Liver (tissue), 8 donors: ENCODE measurements at regions not wholly inside any gene's neighbourhood (a gene's known extent, or its start where the extent isn't known, plus 50 kb on each side); places are given as distances from the start of the nearest gene placed in this dataset.

ENCODE experiments used
- DNase-seq: peaks from one replicate; pipeline ENCODE4 v3.0.0-alpha.2; 2017; ENCODE audit warnings: low spot score
- H3K27ac ChIP-seq, 2 donors: one replicate each; pipeline ENCODE4 v1.7.0; 2013; ENCODE audit warnings: inconsistent platforms in 2 of 2, low read length in 2 of 2, control low read depth in 1 of 2, low read depth in 1 of 2, mild to moderate bottlenecking in 1 of 2
- H3K27me3 ChIP-seq, 4 donors: one replicate each; pipeline versions ENCODE4 v1.6.1 to v1.7.0; 2013; ENCODE audit warnings: low read length in 3 of 4, inconsistent platforms in 1 of 4, mild to moderate bottlenecking in 1 of 4, moderate library complexity in 1 of 4; ENCODE audit not compliant: control insufficient read depth in 4 of 4, insufficient read depth in 4 of 4
- H3K36me3 ChIP-seq, 4 donors: one replicate each; pipeline versions ENCODE4 v1.6.1 to v1.7.0; 2013; ENCODE audit warnings: low read length in 3 of 4, mild to moderate bottlenecking in 3 of 4, low read depth in 1 of 4, moderate library complexity in 1 of 4; ENCODE audit not compliant: control insufficient read depth in 4 of 4, insufficient read depth in 3 of 4
- H3K4me1 ChIP-seq, 4 donors: one replicate each; pipeline versions ENCODE4 v1.6.1 to v1.7.0; 2013; ENCODE audit warnings: low read length in 3 of 4, mild to moderate bottlenecking in 3 of 4, moderate library complexity in 1 of 4; ENCODE audit not compliant: control insufficient read depth in 4 of 4, insufficient read depth in 4 of 4
- H3K4me3 ChIP-seq, 3 donors: one replicate each; pipeline versions ENCODE4 v1.6.1 to v1.7.0; 2013; ENCODE audit warnings: low read length in 3 of 3, control low read depth in 1 of 3, low read depth in 1 of 3, mild to moderate bottlenecking in 1 of 3
- H3K9ac ChIP-seq, 2 donors: one replicate each; pipeline ENCODE4 v1.7.0; 2013; ENCODE audit warnings: low read length in 2 of 2, mild to moderate bottlenecking in 2 of 2, moderate library complexity in 2 of 2, control low read depth in 1 of 2, low read depth in 1 of 2
- H3K9me3 ChIP-seq, 4 donors: one replicate each; pipeline versions ENCODE4 v1.6.1 to v1.7.0; 2013; ENCODE audit warnings: low read length in 3 of 4; ENCODE audit not compliant: control insufficient read depth in 4 of 4
- CTCF ChIP-seq: fragments of 150-350 bp; IDR thresholded peaks from 2 replicates; pipeline ENCODE4 v1.5.1; 2017; ENCODE audit warnings: improper control_type of control experiment, low read depth, low read length; ENCODE audit not compliant: missing input control
- EGR1 ChIP-seq, 2 donors: IDR thresholded peaks; 2 replicates each; pipeline ENCODE4 v1.6.1; 2016 to 2018; ENCODE audit warnings: antibody characterized with exemption in 2 of 2, low read depth in 2 of 2
- FOXA1 ChIP-seq: IDR thresholded peaks from 2 replicates; pipeline ENCODE4 v1.6.1; 2016; ENCODE audit warnings: antibody characterized with exemption
- FOXA2 ChIP-seq: IDR thresholded peaks from 2 replicates; pipeline ENCODE4 v1.6.1; 2016; ENCODE audit warnings: antibody characterized with exemption
- GABPA ChIP-seq, 2 donors: IDR thresholded peaks in 1 of 2; conservative IDR thresholded peaks in 1 of 2; 2 replicates each; pipeline ENCODE4 v1.6.1; 2016; ENCODE audit warnings: antibody characterized with exemption in 2 of 2, mild to moderate bottlenecking in 1 of 2, moderate library complexity in 1 of 2
- HNF4A ChIP-seq, 2 donors: conservative IDR thresholded peaks; 2 replicates each; pipeline ENCODE4 v1.6.1; 2016; ENCODE audit warnings: antibody characterized with exemption in 2 of 2, mild to moderate bottlenecking in 2 of 2
- HNF4G ChIP-seq: IDR thresholded peaks from 2 replicates; pipeline ENCODE4 v1.6.1; 2016; ENCODE audit warnings: antibody characterized with exemption
- JUND ChIP-seq, 2 donors: IDR thresholded peaks; 2 replicates each; pipeline ENCODE4 v1.6.1; 2016; ENCODE audit warnings: antibody characterized with exemption in 2 of 2
- MAX ChIP-seq: IDR thresholded peaks from 2 replicates; pipeline ENCODE4 v1.6.1; 2016; ENCODE audit warnings: antibody characterized with exemption
- NR2F2 ChIP-seq: IDR thresholded peaks from 2 replicates; pipeline ENCODE4 v1.6.1; 2016; ENCODE audit warnings: antibody characterized with exemption
- RAD21 ChIP-seq, 2 donors: IDR thresholded peaks; 2 replicates each; pipeline ENCODE4 v1.6.1; 2016; ENCODE audit warnings: antibody characterized with exemption in 2 of 2, mild to moderate bottlenecking in 2 of 2
- RXRA ChIP-seq, 2 donors: IDR thresholded peaks; 2 replicates each; pipeline ENCODE4 v1.6.1; 2017 to 2018; ENCODE audit warnings: antibody characterized with exemption in 2 of 2, mild to moderate bottlenecking in 1 of 2
- SP1 ChIP-seq: IDR thresholded peaks from 2 replicates; pipeline ENCODE4 v1.6.1; 2018; ENCODE audit warnings: antibody characterized with exemption, mild to moderate bottlenecking
- YY1 ChIP-seq: IDR thresholded peaks from 2 replicates; pipeline ENCODE4 v1.6.1; 2016; ENCODE audit warnings: antibody characterized with exemption, mild to moderate bottlenecking
- ZBTB33 ChIP-seq: IDR thresholded peaks from 2 replicates; pipeline ENCODE4 v1.6.1; 2016; ENCODE audit warnings: antibody characterized with exemption
- WGBS: extraction: QIAGEN DNeasy Blood & Tissue Kit; methylation state at CpG from one replicate; pipeline ENCODE4 v1.1.7; 2013; 5-methylcytosine and 5-hydroxymethylcytosine counted together
- TF ChIP-seq, protein P1 (sequence below): IDR thresholded peaks from 2 replicates; pipeline ENCODE4 v1.6.1; 2016; ENCODE audit warnings: antibody characterized with exemption
- TF ChIP-seq, protein P2 (sequence below): IDR thresholded peaks from 2 replicates; pipeline ENCODE4 v1.6.1; 2016; ENCODE audit warnings: antibody characterized with exemption, mild to moderate bottlenecking
- donor health status: healthy.
- donor health status: healthy.
- donor health status: healthy.
- donor health status: healthy.
- donor health status: healthy.

DNA sequence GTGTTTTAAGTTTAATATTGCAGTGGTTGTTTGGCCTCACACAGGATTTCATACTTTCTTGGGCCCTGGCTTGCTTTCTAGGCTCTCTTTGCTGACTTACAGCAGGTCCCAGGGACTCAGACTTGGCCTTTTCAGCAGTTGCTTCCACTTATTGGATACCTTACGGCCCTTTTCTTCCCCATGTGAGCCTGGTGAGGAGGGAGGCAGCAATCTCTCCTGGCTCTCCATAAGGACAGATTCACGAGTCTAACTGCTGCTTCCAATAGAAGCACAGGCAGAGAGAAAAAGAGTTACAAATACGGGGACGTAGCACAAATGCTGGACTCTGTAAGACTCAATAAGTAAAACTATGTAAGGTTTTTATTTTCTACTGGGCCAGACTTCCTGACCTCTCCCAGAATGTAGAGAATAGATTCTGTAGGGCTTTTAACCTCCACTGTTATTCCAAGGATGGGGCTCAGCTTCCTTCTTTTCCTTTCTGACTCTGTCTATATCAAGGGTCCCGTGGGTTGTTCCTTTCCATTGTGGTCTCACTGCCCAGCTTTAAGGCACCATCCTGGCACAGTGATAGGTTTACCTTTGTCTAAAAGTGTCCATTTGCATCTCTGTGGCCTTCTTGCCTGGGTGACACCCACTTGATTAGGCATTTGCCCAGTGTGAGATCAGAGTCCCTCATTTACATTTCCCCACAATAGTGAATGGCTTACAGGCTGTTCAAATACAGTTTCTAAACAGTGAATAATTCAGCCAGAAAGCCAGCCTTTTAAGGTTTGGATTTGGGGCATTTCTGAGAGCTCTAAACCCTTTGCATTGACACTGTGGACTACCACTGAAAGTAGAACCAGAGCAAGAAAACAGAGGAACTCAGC is 92.8 kb downstream of the RASSF10 start:
- Histone ChIP-seq H3K9me3 (no peaks in the 10 kb centered on the region), H3K27ac (no peak overlapping the region), H3K9ac (no peak overlapping the region), H3K4me3 (no peak overlapping the region), H3K27me3 (no peaks in the 10 kb centered on the region), H3K4me1 (no peaks in the 10 kb centered on the region), H3K36me3 (no peaks in the 10 kb centered on the region)
- no peak for DNase-seq
- 89% methylated on average over 5 of the region's 5 CpGs for WGBS
- TF ChIP-seq YY1 (no peak), MAX (no peak), CTCF (no peak), JUND (IDR thresholded peaks at IDR 0.05) (no peak), EGR1 (IDR thresholded peaks at IDR 0.05; ENCODE audit: low read depth in 2 of 2) (no peak), GABPA (IDR thresholded peaks at IDR 0.05 in 1 of 2, conservative IDR thresholded peaks at IDR 0.05 in 1 of 2) (no peak), ZBTB33 (no peak), SP1 (no peak), RXRA (IDR thresholded peaks at IDR 0.05) (no peak), HNF4G (no peak), FOXA2 (no peak), HNF4A (conservative IDR thresholded peaks at IDR 0.05) (no peak), NR2F2 (no peak), RAD21 (IDR thresholded peaks at IDR 0.05) (no peak), FOXA1 (no peak)
- TF ChIP-seq, protein P1, sequence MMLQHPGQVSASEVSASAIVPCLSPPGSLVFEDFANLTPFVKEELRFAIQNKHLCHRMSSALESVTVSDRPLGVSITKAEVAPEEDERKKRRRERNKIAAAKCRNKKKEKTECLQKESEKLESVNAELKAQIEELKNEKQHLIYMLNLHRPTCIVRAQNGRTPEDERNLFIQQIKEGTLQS, result no peak
- TF ChIP-seq, protein P2, sequence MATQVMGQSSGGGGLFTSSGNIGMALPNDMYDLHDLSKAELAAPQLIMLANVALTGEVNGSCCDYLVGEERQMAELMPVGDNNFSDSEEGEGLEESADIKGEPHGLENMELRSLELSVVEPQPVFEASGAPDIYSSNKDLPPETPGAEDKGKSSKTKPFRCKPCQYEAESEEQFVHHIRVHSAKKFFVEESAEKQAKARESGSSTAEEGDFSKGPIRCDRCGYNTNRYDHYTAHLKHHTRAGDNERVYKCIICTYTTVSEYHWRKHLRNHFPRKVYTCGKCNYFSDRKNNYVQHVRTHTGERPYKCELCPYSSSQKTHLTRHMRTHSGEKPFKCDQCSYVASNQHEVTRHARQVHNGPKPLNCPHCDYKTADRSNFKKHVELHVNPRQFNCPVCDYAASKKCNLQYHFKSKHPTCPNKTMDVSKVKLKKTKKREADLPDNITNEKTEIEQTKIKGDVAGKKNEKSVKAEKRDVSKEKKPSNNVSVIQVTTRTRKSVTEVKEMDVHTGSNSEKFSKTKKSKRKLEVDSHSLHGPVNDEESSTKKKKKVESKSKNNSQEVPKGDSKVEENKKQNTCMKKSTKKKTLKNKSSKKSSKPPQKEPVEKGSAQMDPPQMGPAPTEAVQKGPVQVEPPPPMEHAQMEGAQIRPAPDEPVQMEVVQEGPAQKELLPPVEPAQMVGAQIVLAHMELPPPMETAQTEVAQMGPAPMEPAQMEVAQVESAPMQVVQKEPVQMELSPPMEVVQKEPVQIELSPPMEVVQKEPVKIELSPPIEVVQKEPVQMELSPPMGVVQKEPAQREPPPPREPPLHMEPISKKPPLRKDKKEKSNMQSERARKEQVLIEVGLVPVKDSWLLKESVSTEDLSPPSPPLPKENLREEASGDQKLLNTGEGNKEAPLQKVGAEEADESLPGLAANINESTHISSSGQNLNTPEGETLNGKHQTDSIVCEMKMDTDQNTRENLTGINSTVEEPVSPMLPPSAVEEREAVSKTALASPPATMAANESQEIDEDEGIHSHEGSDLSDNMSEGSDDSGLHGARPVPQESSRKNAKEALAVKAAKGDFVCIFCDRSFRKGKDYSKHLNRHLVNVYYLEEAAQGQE, result no peak
